OCI-LY7 (cell line): ENCODE measurements at regions not wholly inside any gene's neighbourhood (a gene's known extent, or its start where the extent isn't known, plus 50 kb on each side); places are given as distances from the start of the nearest gene placed in this dataset.

ENCODE experiments used
- BruUV-seq: library from RNA; stranded (reverse); fragments of 400-500 nt; replicated peaks from 2 replicates; lab custom pipeline; 2021; lab: Mats Ljungman, UMichigan
- CTCF ChIA-PET: fragments of 300-600 bp; sonication (Branson Sonifier 250); formaldehyde crosslinking; loops from one replicate; lab custom pipeline; 2022; ENCODE audit warnings: antibody characterized with exemption; ENCODE audit not compliant: unreplicated experiment; lab: Charles Lee
- POLR2A ChIA-PET: fragments of 300-600 bp; sonication (Branson Sonifier 250); formaldehyde crosslinking; loops from one replicate; lab custom pipeline; 2022; ENCODE audit warnings: antibody characterized with exemption; lab: Charles Lee
- DNase-seq: peaks from one replicate; pipeline ENCODE4 v3.0.0-alpha.2; 2015; ENCODE audit warnings: low spot score
- H2AFZ ChIP-seq: fragments of 200-600 bp; sonication (generic), shearing (Covaris generic); 2 replicates; pipeline ENCODE4 v1.6.1; 2014; ENCODE audit warnings: mild to moderate bottlenecking, antibody characterized with exemption, low read length, moderate library complexity
- H3K27ac ChIP-seq: fragments of 200-600 bp; sonication (generic); 2 replicates; pipeline ENCODE4 v1.5.1; 2014; ENCODE audit warnings: mixed run types, low read depth, mild to moderate bottlenecking, moderate library complexity, low read length, inconsistent platforms; ENCODE audit not compliant: poor library complexity, severe bottlenecking
- H3K36me3 ChIP-seq: fragments of 200-600 bp; sonication (generic); 2 replicates; pipeline ENCODE4 v1.6.1; 2014; ENCODE audit warnings: mild to moderate bottlenecking, antibody characterized with exemption, low read length, moderate library complexity, mixed read lengths; ENCODE audit not compliant: insufficient read depth
- H3K4me1 ChIP-seq: fragments of 200-600 bp; sonication (generic); 2 replicates; pipeline ENCODE4 v1.5.1; 2014; ENCODE audit warnings: mild to moderate bottlenecking, low read length; ENCODE audit not compliant: insufficient read depth, poor library complexity, severe bottlenecking
- H3K4me2 ChIP-seq: fragments of 200-600 bp; sonication (generic); 2 replicates; pipeline ENCODE4 v1.6.1; 2014; ENCODE audit warnings: mild to moderate bottlenecking, low read length
- H3K4me3 ChIP-seq: fragments of 200-600 bp; sonication (generic); 2 replicates; pipeline ENCODE4 v1.5.1; 2014; ENCODE audit warnings: mild to moderate bottlenecking, low read depth, low read length; ENCODE audit not compliant: poor library complexity, severe bottlenecking
- H3K79me2 ChIP-seq: fragments of 200-600 bp; sonication (generic); 2 replicates; pipeline ENCODE4 v1.6.1; 2016; ENCODE audit warnings: low read depth, mild to moderate bottlenecking, low read length, moderate library complexity, mixed read lengths; ENCODE audit not compliant: insufficient read depth
- H3K9me2 ChIP-seq: fragments of 200-600 bp; sonication (generic); 2 replicates; pipeline ENCODE4 v1.6.1; 2016; ENCODE audit warnings: mild to moderate bottlenecking, low read length, mixed read lengths; ENCODE audit not compliant: insufficient read depth
- H3K9me3 ChIP-seq: fragments of 200-600 bp; sonication (generic); 2 replicates; pipeline ENCODE4 v1.6.1; 2014; ENCODE audit warnings: mild to moderate bottlenecking, mixed run types, low read length, mixed read lengths
- H4K20me1 ChIP-seq: fragments of 200-600 bp; sonication (generic); 2 replicates; pipeline ENCODE4 v1.6.1; 2014; ENCODE audit warnings: mild to moderate bottlenecking, antibody characterized with exemption, low read length, moderate library complexity, mixed read lengths; ENCODE audit not compliant: insufficient read depth
- CTCF ChIP-seq: fragments of 200-600 bp; sonication (generic); conservative IDR thresholded peaks from 2 replicates; pipeline ENCODE4 v1.5.1; 2014; ENCODE audit warnings: mild to moderate bottlenecking, antibody characterized with exemption, low read length, moderate library complexity, mixed read lengths
- EZH2phosphoT487 ChIP-seq: fragments of 200-600 bp; sonication (generic); IDR thresholded peaks from 2 replicates; pipeline ENCODE4 v1.6.1; 2018; ENCODE audit warnings: low read depth, borderline replicate concordance, mild to moderate bottlenecking, mixed run types, antibody characterized with exemption, low read length, moderate library complexity, mixed read lengths
- intact Hi-C: fragments of 100-400 bp; cut with micrococcal nuclease; formaldehyde crosslinking; loops from one replicate; pipeline ENCODE4 v1.10.0; 2022; ENCODE audit not compliant: unreplicated experiment

DNA sequence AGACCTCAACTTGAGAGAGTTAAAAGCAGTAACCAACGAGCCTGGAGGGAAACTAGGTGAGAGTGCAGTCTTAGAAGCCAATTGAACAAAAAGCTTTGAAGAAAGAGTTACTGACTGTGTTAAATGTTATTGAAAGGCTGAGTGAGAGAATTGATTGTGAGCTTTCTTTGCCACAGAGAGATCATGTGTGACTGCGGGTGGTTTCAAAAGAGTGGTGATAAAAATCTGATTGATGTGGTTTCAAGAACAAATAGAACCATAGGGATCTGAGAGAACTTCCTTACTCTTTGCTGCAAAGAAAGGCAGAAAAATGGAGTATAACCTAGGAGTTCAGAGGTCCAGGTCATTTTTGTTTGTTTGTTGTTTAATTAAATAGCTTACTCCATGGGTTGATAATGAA, 759.9 kb upstream of the ALCAM start:
- intact Hi-C loops: no loop called here
- no peak overlapping the region for H2AFZ ChIP-seq

GRCh38 chr3:104610730-104611652, 755.7 kb upstream of the ALCAM start:
- Histone ChIP-seq H2AFZ (no peak overlapping the region), H3K36me3 (no peaks in the 10 kb centered on the region), H3K4me1 (no peaks in the 10 kb centered on the region), H3K4me3 (no peak overlapping the region), H3K27ac (no peak overlapping the region), H4K20me1 (no peaks in the 10 kb centered on the region), H3K9me2 (no peaks in the 10 kb centered on the region), H3K4me2 (no peak overlapping the region), H3K9me3 (no peaks in the 10 kb centered on the region), H3K79me2 (no peaks in the 10 kb centered on the region)
- DNase-seq: no peak
- TF ChIP-seq CTCF (no peak), EZH2phosphoT487 (no peak)
- ChIA-PET POLR2A (no interaction called here), CTCF (no interaction called here)
- BruUV-seq: no TSS peak
- intact Hi-C loops: no loop called here

More for the DNA sequence above, 759.9 kb upstream of the ALCAM start:
- H4K20me1 ChIP-seq: no peaks in the 10 kb centered on the region
- no peak for DNase-seq
- ChIA-PET POLR2A (interaction anchor here (0.8 to 1.2 kb wide), 2 partner anchors 12 to 14 kb away, joined by 3 read pairs; no protein-coding TSS in a partner anchor), CTCF (no interaction called here)
- no peaks in the 10 kb centered on the region for H3K4me1 ChIP-seq
- no peak overlapping the region for H3K4me3 ChIP-seq
- no peaks in the 10 kb centered on the region for H3K36me3 ChIP-seq
- no peak overlapping the region for H3K4me2 ChIP-seq
- no peaks in the 10 kb centered on the region for H3K9me3 ChIP-seq
- no peaks in the 10 kb centered on the region for H3K79me2 ChIP-seq
- TF ChIP-seq EZH2phosphoT487: no peak
- TF ChIP-seq CTCF: no peak
- BruUV-seq: no TSS peak
- no peaks in the 10 kb centered on the region for H3K9me2 ChIP-seq
- H3K27ac ChIP-seq: no peak overlapping the region

- Histone ChIP-seq H4K20me1 (no peaks in the 10 kb centered on the region), H3K4me1 (no peaks in the 10 kb centered on the region), H3K4me2 (no peak overlapping the region), H3K9me3 (no peaks in the 10 kb centered on the region), H3K4me3 (no peak overlapping the region), H2AFZ (no peak overlapping the region), H3K36me3 (no peaks in the 10 kb centered on the region), H3K27ac (no peak overlapping the region), H3K79me2 (no peaks in the 10 kb centered on the region), H3K9me2 (no peaks in the 10 kb centered on the region)
- BruUV-seq: no TSS peak
- ChIA-PET POLR2A (interaction anchor here (1.2 kb wide), 1 partner anchor 15 kb away, joined by 3 read pairs; no protein-coding TSS in a partner anchor), CTCF (no interaction called here)
- TF ChIP-seq EZH2phosphoT487 (no peak), CTCF (no peak)
- no peak for DNase-seq
- intact Hi-C loops: no loop called here
Measured at GRCh38 chr3:104612218-104612617, 754.5 kb upstream of the ALCAM start.
